Panc1 (cell line): ENCODE measurements at regions not wholly inside any gene's neighbourhood (a gene's known extent, or its start where the extent isn't known, plus 50 kb on each side); places are given as distances from the start of the nearest gene placed in this dataset.

ENCODE experiments used
- ATAC-seq: fragments of 200-7000 bp; cut with Tn5 transposase; 2 replicates; pipeline ENCODE4 v1.9.1; 2020; ENCODE audit warnings: mild to moderate bottlenecking, moderate library complexity
- BruUV-seq: library from RNA; stranded (reverse); fragments of 400-500 nt; replicated peaks from 2 replicates; lab custom pipeline; 2021; lab: Mats Ljungman, UMichigan
- CTCF ChIA-PET: fragments of 300-600 bp; sonication (Branson Sonifier 250); formaldehyde crosslinking; loops from one replicate; lab custom pipeline; 2022; ENCODE audit warnings: antibody characterized with exemption; lab: Charles Lee
- POLR2A ChIA-PET: fragments of 300-600 bp; sonication (Branson Sonifier 250); formaldehyde crosslinking; loops from one replicate; lab custom pipeline; 2022; ENCODE audit warnings: antibody characterized with exemption; lab: Charles Lee
- DNase-seq: peaks from one replicate; pipeline ENCODE4 v3.0.0-alpha.2; 2010; ENCODE audit warnings: low read depth, low spot score
- H3K27ac ChIP-seq: 2 replicates; pipeline ENCODE4 v1.5.1; 2011; ENCODE audit warnings: mild to moderate bottlenecking, low read length, inconsistent platforms
- H3K27me3 ChIP-seq: fragments of 200-500 bp; sonication (Bioruptor generic); 2 replicates; pipeline ENCODE4 v1.6.0; 2014; ENCODE audit warnings: low read length, inconsistent platforms; ENCODE audit not compliant: control insufficient read depth, insufficient read depth
- H3K36me3 ChIP-seq: fragments of 200-500 bp; sonication (Bioruptor generic); 2 replicates; pipeline ENCODE4 v1.5.1; 2014; ENCODE audit warnings: inconsistent platforms, mild to moderate bottlenecking, low read length, moderate library complexity; ENCODE audit not compliant: control insufficient read depth, insufficient read depth
- H3K4me1 ChIP-seq: 2 replicates; pipeline ENCODE4 v1.5.1; 2011; ENCODE audit warnings: inconsistent platforms, mild to moderate bottlenecking, low read length, moderate library complexity; ENCODE audit not compliant: control insufficient read depth, insufficient read depth
- H3K4me3 ChIP-seq, 2 experiments: 2 replicates each; pipeline ENCODE4 v1.5.1; 2011 to 2012; ENCODE audit warnings: low read depth in 2 of 2, low read length in 2 of 2, mild to moderate bottlenecking in 2 of 2, inconsistent platforms in 1 of 2, moderate library complexity in 1 of 2
- H3K9me3 ChIP-seq: fragments of 200-500 bp; sonication (Bioruptor generic); 2 replicates; pipeline ENCODE4 v1.5.1; 2014; ENCODE audit warnings: low read depth, mild to moderate bottlenecking, inconsistent platforms, low read length, moderate library complexity; ENCODE audit not compliant: control insufficient read depth, insufficient read depth
- POLR2AphosphoS5 ChIP-seq: IDR thresholded peaks from 2 replicates; pipeline ENCODE4 v1.6.1; 2012; ENCODE audit warnings: mild to moderate bottlenecking, low read depth, low read length, moderate library complexity
- SIN3A ChIP-seq: IDR thresholded peaks from 2 replicates; pipeline ENCODE4 v1.6.1; 2012; ENCODE audit warnings: low read depth, mild to moderate bottlenecking, low read length, moderate library complexity, borderline replicate concordance; ENCODE audit not compliant: insufficient read depth
- TCF7L2 ChIP-seq: IDR thresholded peaks from 2 replicates; pipeline ENCODE4 v1.6.1; 2011; ENCODE audit warnings: mild to moderate bottlenecking, low read depth, low read length, inconsistent platforms
- in situ Hi-C: cut with HindIII; loops from 2 replicates; pipeline ENCODE4 v1.10.0; 2016; ENCODE audit warnings: low sequenced_read_pairs, low pct_unique_long_range_greater_than_20kb
- intact Hi-C: fragments of 100-400 bp; cut with micrococcal nuclease; formaldehyde crosslinking; loops from one replicate; pipeline ENCODE4 v1.10.0; 2022; ENCODE audit not compliant: unreplicated experiment
- TF ChIP-seq, protein P1 (sequence below): fragments of 450-650 bp; IDR thresholded peaks from 2 replicates; pipeline ENCODE4 v1.5.1; 2017; ENCODE audit warnings: mild to moderate bottlenecking
- TF ChIP-seq, protein P2 (sequence below), 2 experiments: IDR thresholded peaks; 2 replicates each; pipeline ENCODE4 v1.6.1; 2011 to 2012; ENCODE audit warnings: low read depth in 2 of 2, control low read depth in 1 of 2, low read length in 1 of 2, mild to moderate bottlenecking in 1 of 2, moderate library complexity in 1 of 2; ENCODE audit not compliant: insufficient read depth in 1 of 2

DNA sequence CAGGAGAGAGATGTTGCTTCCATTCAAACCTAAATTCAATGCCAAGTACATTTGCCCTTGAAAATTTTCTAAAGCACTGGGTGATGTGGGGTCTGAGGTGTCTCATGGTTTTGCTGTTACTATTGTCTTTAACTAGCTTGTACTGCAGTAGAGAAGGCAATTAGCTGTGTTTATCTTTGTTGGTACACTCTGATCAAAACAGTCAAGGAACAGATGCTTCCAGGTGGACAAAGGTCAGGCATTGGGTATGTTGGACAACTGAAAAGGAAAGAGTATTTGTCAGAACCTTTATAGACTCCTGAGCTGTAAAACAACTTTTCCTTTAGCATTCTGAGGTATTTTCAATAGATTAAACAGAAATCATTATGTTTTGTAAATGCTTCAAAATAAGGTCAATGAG, 2228.7 kb upstream of the WWC1 start:
- TF ChIP-seq POLR2AphosphoS5: no peak
- TF ChIP-seq TCF7L2: no peak
- no peak for TF ChIP-seq SIN3A
- TF ChIP-seq, protein P1, sequence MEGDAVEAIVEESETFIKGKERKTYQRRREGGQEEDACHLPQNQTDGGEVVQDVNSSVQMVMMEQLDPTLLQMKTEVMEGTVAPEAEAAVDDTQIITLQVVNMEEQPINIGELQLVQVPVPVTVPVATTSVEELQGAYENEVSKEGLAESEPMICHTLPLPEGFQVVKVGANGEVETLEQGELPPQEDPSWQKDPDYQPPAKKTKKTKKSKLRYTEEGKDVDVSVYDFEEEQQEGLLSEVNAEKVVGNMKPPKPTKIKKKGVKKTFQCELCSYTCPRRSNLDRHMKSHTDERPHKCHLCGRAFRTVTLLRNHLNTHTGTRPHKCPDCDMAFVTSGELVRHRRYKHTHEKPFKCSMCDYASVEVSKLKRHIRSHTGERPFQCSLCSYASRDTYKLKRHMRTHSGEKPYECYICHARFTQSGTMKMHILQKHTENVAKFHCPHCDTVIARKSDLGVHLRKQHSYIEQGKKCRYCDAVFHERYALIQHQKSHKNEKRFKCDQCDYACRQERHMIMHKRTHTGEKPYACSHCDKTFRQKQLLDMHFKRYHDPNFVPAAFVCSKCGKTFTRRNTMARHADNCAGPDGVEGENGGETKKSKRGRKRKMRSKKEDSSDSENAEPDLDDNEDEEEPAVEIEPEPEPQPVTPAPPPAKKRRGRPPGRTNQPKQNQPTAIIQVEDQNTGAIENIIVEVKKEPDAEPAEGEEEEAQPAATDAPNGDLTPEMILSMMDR: no peak
- TF ChIP-seq, protein P2, sequence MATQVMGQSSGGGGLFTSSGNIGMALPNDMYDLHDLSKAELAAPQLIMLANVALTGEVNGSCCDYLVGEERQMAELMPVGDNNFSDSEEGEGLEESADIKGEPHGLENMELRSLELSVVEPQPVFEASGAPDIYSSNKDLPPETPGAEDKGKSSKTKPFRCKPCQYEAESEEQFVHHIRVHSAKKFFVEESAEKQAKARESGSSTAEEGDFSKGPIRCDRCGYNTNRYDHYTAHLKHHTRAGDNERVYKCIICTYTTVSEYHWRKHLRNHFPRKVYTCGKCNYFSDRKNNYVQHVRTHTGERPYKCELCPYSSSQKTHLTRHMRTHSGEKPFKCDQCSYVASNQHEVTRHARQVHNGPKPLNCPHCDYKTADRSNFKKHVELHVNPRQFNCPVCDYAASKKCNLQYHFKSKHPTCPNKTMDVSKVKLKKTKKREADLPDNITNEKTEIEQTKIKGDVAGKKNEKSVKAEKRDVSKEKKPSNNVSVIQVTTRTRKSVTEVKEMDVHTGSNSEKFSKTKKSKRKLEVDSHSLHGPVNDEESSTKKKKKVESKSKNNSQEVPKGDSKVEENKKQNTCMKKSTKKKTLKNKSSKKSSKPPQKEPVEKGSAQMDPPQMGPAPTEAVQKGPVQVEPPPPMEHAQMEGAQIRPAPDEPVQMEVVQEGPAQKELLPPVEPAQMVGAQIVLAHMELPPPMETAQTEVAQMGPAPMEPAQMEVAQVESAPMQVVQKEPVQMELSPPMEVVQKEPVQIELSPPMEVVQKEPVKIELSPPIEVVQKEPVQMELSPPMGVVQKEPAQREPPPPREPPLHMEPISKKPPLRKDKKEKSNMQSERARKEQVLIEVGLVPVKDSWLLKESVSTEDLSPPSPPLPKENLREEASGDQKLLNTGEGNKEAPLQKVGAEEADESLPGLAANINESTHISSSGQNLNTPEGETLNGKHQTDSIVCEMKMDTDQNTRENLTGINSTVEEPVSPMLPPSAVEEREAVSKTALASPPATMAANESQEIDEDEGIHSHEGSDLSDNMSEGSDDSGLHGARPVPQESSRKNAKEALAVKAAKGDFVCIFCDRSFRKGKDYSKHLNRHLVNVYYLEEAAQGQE (IDR thresholded peaks at IDR 0.05; ENCODE audit: insufficient read depth in 1 of 2, low read depth in 2 of 2, low read length in 1 of 2): no peak
- no TSS peak for BruUV-seq
- Histone ChIP-seq H3K27ac (no peak overlapping the region), H3K36me3 (no peaks in the 10 kb centered on the region), H3K9me3 (no peaks in the 10 kb centered on the region), H3K27me3 (no peaks in the 10 kb centered on the region), H3K4me1 (no peaks in the 10 kb centered on the region), H3K4me3 (no peak overlapping the region)
- in situ Hi-C loops: no loop called here
- ChIA-PET POLR2A (no interaction called here), CTCF (no interaction called here)
- intact Hi-C loops: no loop called here
- no peak for ATAC-seq
- DNase-seq: no peak

DNA sequence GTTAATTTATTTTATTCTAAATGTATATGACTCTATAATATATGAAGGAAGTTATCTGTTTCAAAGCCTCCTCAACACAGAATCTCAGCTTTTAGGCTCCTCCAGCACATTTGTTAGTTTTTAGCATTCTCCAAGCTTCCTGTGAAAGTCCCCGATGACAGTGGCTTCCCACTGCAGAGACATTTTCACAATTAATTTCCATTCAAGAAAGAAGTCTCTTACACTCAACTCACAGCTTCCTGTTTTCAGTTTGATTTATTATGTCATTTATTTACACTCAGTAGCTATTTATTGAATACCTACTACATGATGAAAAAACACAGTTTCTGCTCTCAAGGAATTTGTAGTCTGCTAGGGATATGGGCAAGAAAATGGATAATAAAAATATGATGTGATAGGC, 2228.2 kb upstream of the WWC1 start:
- no peak for DNase-seq
- in situ Hi-C loops: no loop called here
- TF ChIP-seq TCF7L2 (no peak), SIN3A (no peak), POLR2AphosphoS5 (no peak)
- TF ChIP-seq, protein P1: no peak
- TF ChIP-seq, protein P2 (IDR thresholded peaks at IDR 0.05; ENCODE audit: insufficient read depth in 1 of 2, low read depth in 2 of 2, low read length in 1 of 2): no peak
- H3K27me3 ChIP-seq: no peaks in the 10 kb centered on the region
- no peaks in the 10 kb centered on the region for H3K4me1 ChIP-seq
- no peaks in the 10 kb centered on the region for H3K36me3 ChIP-seq
- intact Hi-C loops: no loop called here
- ChIA-PET POLR2A (no interaction called here), CTCF (no interaction called here)
- H3K27ac ChIP-seq: no peak overlapping the region
- no peak overlapping the region for H3K4me3 ChIP-seq
- ATAC-seq: no peak
- no peaks in the 10 kb centered on the region for H3K9me3 ChIP-seq
- no TSS peak for BruUV-seq
